OCI-LY3 (cell line): ENCODE measurements at regions not wholly inside any gene's neighbourhood (a gene's known extent, or its start where the extent isn't known, plus 50 kb on each side); places are given as distances from the start of the nearest gene placed in this dataset.

Source experiments
- H2AFZ ChIP-seq: fragments of 200-600, 300-600 bp; shearing (Covaris generic); 2 replicates; pipeline ENCODE4 v1.6.0; 2014; ENCODE audit warnings: antibody characterized with exemption, low read depth, low read length
- H3K27ac ChIP-seq: fragments of 200-600, 300-600 bp; sonication (generic); 2 replicates; pipeline ENCODE4 v1.5.1; 2014; ENCODE audit warnings: mild to moderate bottlenecking, low read length, moderate library complexity, mixed read lengths
- H3K27me3 ChIP-seq: fragments of 200-600, 300-600 bp; sonication (generic); 2 replicates; pipeline ENCODE4 v1.6.1; 2014; ENCODE audit warnings: low read depth, low read length, mixed read lengths
- H3K36me3 ChIP-seq: fragments of 200-600, 300-600 bp; sonication (generic); replicated peaks from 2 replicates; pipeline ENCODE3; 2014; ENCODE audit warnings: low read depth, low read length, mixed read lengths
- H3K4me1 ChIP-seq: fragments of 300-600, 200-600 bp; sonication (generic); 2 replicates; pipeline ENCODE4 v1.6.1; 2014; ENCODE audit warnings: low read length, mixed read lengths
- H3K4me2 ChIP-seq: fragments of 200-600, 300-600 bp; sonication (generic); 2 replicates; pipeline ENCODE4 v1.6.1; 2014; ENCODE audit warnings: low read length, mixed read lengths
- H3K4me3 ChIP-seq: fragments of 300-600, 200-600 bp; sonication (generic); 2 replicates; pipeline ENCODE4 v1.5.1; 2014; ENCODE audit warnings: antibody characterized with exemption, mild to moderate bottlenecking, low read length, moderate library complexity
- H3K79me2 ChIP-seq: fragments of 300-600, 200-600 bp; shearing (Covaris generic); 2 replicates; pipeline ENCODE4 v1.6.1; 2014; ENCODE audit warnings: mild to moderate bottlenecking, low read length, mixed read lengths
- H3K9ac ChIP-seq: fragments of 300-600, 200-600 bp; shearing (Covaris generic); 2 replicates; pipeline ENCODE4 v1.6.0; 2014; ENCODE audit warnings: mild to moderate bottlenecking, low read length, moderate library complexity
- H3K9me3 ChIP-seq: fragments of 200-600, 300-600 bp; shearing (Covaris generic); 2 replicates; pipeline ENCODE4 v1.6.1; 2014; ENCODE audit warnings: low read length, mixed read lengths; ENCODE audit not compliant: insufficient read depth
- H4K20me1 ChIP-seq: fragments of 200-600, 300-600 bp; sonication (generic); 2 replicates; pipeline ENCODE4 v1.6.1; 2016; ENCODE audit warnings: low read length, mixed read lengths; ENCODE audit not compliant: insufficient read depth
- EZH2phosphoT487 ChIP-seq: fragments of 200-600 bp; shearing (Covaris generic); IDR thresholded peaks from 2 replicates; pipeline ENCODE4 v1.6.1; 2018; ENCODE audit warnings: antibody characterized with exemption, mixed run types, low read depth
- TF ChIP-seq, protein P1 (sequence below): fragments of 200-600, 300-600 bp; sonication (generic); IDR thresholded peaks from 2 replicates; pipeline ENCODE4 v1.5.1; 2014; ENCODE audit warnings: antibody characterized with exemption, low read length, low read depth

DNA sequence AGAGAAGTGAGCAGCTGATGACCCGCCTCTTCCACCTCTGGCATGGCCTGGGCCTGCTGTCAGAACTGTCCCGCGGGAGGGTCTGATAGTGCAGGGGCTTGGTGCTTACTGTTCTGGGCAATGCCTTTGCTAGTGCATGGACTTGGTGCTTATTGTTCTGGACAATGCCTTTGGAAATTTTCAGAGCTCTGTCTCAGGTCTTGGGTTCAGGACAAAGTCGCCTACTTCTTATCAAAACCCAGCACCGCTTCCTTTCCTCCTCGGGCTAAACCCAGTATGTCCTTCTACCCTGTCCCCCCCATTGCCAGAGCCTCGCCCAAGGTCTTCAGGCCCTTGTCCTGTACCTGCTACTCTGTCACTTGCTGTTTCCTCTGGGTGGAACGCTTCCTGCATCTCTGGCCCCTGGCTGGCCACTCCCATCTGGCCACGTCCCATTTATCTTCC is 149.6 kb downstream of the ACKR3 start:
- no peak overlapping the region for H3K4me3 ChIP-seq
- no peaks in the 10 kb centered on the region for H3K79me2 ChIP-seq
- TF ChIP-seq, protein P1, sequence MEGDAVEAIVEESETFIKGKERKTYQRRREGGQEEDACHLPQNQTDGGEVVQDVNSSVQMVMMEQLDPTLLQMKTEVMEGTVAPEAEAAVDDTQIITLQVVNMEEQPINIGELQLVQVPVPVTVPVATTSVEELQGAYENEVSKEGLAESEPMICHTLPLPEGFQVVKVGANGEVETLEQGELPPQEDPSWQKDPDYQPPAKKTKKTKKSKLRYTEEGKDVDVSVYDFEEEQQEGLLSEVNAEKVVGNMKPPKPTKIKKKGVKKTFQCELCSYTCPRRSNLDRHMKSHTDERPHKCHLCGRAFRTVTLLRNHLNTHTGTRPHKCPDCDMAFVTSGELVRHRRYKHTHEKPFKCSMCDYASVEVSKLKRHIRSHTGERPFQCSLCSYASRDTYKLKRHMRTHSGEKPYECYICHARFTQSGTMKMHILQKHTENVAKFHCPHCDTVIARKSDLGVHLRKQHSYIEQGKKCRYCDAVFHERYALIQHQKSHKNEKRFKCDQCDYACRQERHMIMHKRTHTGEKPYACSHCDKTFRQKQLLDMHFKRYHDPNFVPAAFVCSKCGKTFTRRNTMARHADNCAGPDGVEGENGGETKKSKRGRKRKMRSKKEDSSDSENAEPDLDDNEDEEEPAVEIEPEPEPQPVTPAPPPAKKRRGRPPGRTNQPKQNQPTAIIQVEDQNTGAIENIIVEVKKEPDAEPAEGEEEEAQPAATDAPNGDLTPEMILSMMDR, result no peak
- no peak for TF ChIP-seq EZH2phosphoT487
- no peaks in the 10 kb centered on the region for H4K20me1 ChIP-seq
- no peaks in the 10 kb centered on the region for H3K36me3 ChIP-seq
- H3K9ac ChIP-seq, result no peak overlapping the region
- H3K4me1 ChIP-seq, result no peaks in the 10 kb centered on the region
- no peak overlapping the region for H3K27ac ChIP-seq
- H2AFZ ChIP-seq, result no peak overlapping the region
- no peaks in the 10 kb centered on the region for H3K27me3 ChIP-seq
- H3K4me2 ChIP-seq, result no peak overlapping the region
- H3K9me3 ChIP-seq, result no peaks in the 10 kb centered on the region

DNA sequence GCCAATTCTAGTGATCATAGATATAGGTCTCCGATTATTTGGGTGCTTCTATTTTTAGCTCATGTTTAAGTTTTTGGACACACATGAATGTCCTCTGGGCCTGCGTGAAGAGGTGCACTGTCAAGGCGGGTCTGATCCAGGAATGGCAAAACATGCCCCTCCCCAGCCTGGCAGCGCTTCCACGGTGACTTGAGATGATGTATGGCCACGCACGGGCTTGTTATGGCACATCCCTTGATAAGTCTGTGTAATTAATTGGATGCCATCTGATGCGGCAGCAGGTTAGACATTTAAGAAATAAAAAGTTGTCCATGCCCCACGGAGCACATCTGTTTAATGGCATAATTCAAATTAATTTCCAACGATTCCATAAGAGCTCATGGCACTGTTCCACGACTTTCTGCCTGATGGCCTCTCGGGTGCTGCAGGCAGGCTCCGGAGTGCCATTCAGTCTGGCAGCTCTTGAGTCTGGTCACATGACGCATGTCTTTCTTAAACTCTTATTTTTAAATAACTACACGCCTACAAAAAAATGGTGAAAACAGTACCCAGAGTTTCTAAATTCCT is 151.4 kb downstream of the ACKR3 start:
- Histone ChIP-seq H3K27ac (no peak overlapping the region), H3K79me2 (no peaks in the 10 kb centered on the region)

DNA sequence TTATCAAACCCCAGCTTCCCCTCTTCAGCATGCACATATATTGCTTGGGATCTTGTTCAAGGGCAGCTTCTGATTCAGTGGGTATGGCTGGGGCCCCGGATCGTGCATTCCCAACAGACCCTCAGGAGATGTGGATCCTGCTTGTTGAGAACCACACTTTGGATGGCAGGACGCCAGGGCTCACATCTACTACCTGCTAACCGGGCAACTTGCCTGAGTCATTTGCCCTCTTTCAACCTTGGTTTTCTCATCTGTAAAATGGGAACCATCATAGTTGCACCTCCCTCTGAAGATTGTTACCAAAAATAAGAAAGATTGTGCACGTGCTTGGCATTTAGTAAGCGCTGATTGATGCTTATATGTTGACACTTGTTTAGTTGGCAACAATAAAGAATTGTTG is 154.6 kb downstream of the ACKR3 start:
- Histone ChIP-seq H3K27ac (no peak overlapping the region), H3K4me3 (no peak overlapping the region), H3K36me3 (no peaks in the 10 kb centered on the region), H3K27me3 (no peaks in the 10 kb centered on the region), H3K9ac (no peak overlapping the region), H3K79me2 (no peaks in the 10 kb centered on the region), H2AFZ (no peak overlapping the region), H4K20me1 (no peaks in the 10 kb centered on the region), H3K9me3 (no peaks in the 10 kb centered on the region), H3K4me2 (no peak overlapping the region), H3K4me1 (no peaks in the 10 kb centered on the region)
- no peak for TF ChIP-seq EZH2phosphoT487
- TF ChIP-seq, protein P1, result no peak

More for the DNA sequence above, 151.4 kb downstream of the ACKR3 start:
- Histone ChIP-seq H2AFZ (no peak overlapping the region), H4K20me1 (no peaks in the 10 kb centered on the region), H3K36me3 (no peaks in the 10 kb centered on the region), H3K4me2 (no peak overlapping the region), H3K4me3 (no peak overlapping the region), H3K9ac (no peak overlapping the region), H3K9me3 (no peaks in the 10 kb centered on the region), H3K27me3 (no peaks in the 10 kb centered on the region), H3K4me1 (no peaks in the 10 kb centered on the region)
- no peak for TF ChIP-seq EZH2phosphoT487

DNA sequence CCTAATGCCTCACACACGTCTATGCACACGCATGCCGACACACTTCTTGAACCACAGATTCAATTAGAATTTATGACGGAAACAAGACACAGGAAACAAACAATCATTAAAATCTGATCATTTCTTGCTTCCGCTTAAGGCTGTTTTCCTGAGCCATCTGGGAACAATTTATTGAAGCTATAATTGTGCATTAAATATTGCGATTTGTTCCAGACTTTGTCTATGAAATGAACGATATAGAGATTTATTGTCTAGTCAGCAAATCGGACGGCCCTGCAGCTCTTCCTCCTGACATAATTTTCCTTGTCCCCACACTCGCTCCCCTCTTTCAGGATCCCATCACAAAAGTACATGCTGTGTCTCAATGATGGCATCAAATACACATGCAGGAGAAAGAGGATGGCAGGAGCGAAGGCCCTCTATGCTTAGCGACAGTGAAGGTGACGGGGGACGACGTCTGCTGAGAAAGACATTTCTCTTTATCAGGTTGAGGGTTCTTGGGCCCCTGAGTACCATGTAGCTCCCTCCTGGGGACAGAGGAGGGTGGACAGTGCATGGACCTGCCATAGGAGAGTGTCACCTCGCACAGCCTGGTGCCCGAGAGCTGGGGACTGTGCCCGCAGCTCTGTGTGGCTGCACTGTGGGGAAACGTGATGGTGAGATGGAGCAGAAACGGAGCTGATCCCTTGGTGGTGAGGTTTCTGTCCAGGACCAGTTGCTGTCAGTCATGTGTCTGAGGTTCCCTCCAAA is 157.3 kb downstream of the ACKR3 start:
- Histone ChIP-seq H2AFZ (no peak overlapping the region), H4K20me1 (no peaks in the 10 kb centered on the region), H3K79me2 (no peaks in the 10 kb centered on the region), H3K27ac (no peak overlapping the region), H3K36me3 (no peaks in the 10 kb centered on the region), H3K9me3 (no peaks in the 10 kb centered on the region), H3K9ac (no peak overlapping the region), H3K4me2 (no peak overlapping the region), H3K4me3 (no peak overlapping the region), H3K4me1 (no peaks in the 10 kb centered on the region), H3K27me3 (no peaks in the 10 kb centered on the region)
- no peak for TF ChIP-seq EZH2phosphoT487
- TF ChIP-seq, protein P1, result no peak
